H1 (cell line): ENCODE measurements at regions not wholly inside any gene's neighbourhood (a gene's known extent, or its start where the extent isn't known, plus 50 kb on each side); places are given as distances from the start of the nearest gene placed in this dataset.

Experiments used
- CTCF ChIA-PET: fragments of 300-600 bp; sonication (Branson Sonifier 250); formaldehyde crosslinking; loops from one replicate; lab custom pipeline; 2021; ENCODE audit not compliant: partially characterized antibody; lab: Charles Lee
- POLR2A ChIA-PET: fragments of 300-600 bp; sonication (Branson Sonifier 250); formaldehyde crosslinking; loops from one replicate; lab custom pipeline; 2021; ENCODE audit warnings: inconsistent platforms; ENCODE audit not compliant: partially characterized antibody; lab: Charles Lee
- DNase-seq, 2 experiments: peaks; one replicate each; pipeline versions ENCODE4 v3.0.0 to v3.0.0-alpha.2; 2010 to 2022; ENCODE audit warnings: low spot score in 2 of 2, low read depth in 1 of 2, mixed read lengths in 1 of 2
- FAIRE-seq: peaks from 2 replicates; lab custom pipeline; 2011; peaks lifted over from hg19 to GRCh38; lab: Jason Lieb, UNC
- H2AFZ ChIP-seq: 2 replicates; pipeline ENCODE4 v1.8.1; 2012; ENCODE audit warnings: low read length, inconsistent platforms
- H2AK5ac ChIP-seq: 2 replicates; pipeline ENCODE4 v1.6.1; 2013; ENCODE audit warnings: low read depth, low read length
- H2BK120ac ChIP-seq: replicated peaks from 2 replicates; pipeline ENCODE3; 2013; ENCODE audit warnings: low read depth, low read length, inconsistent platforms
- H2BK12ac ChIP-seq: 2 replicates; pipeline ENCODE4 v1.6.1; 2013; ENCODE audit warnings: low read depth, low read length
- H2BK15ac ChIP-seq: 2 replicates; pipeline ENCODE4 v1.6.1; 2013; ENCODE audit warnings: low read length
- H2BK20ac ChIP-seq: 2 replicates; pipeline ENCODE4 v1.6.1; 2013; ENCODE audit warnings: low read length
- H2BK5ac ChIP-seq: 2 replicates; pipeline ENCODE4 v1.6.1; 2013; ENCODE audit warnings: low read depth, low read length
- H3K14ac ChIP-seq: 2 replicates; pipeline ENCODE4 v1.6.1; 2013; ENCODE audit warnings: inconsistent platforms; ENCODE audit not compliant: insufficient read length
- H3K18ac ChIP-seq: 2 replicates; pipeline ENCODE4 v1.6.1; 2013; ENCODE audit warnings: low read length; ENCODE audit errors: extremely low read depth
- H3K23ac ChIP-seq: 2 replicates; pipeline ENCODE4 v1.6.1; 2013; ENCODE audit warnings: inconsistent platforms; ENCODE audit not compliant: insufficient read length
- H3K23me2 ChIP-seq: 2 replicates; pipeline ENCODE4 v1.6.1; 2013; ENCODE audit warnings: low read depth, low read length
- H3K27ac ChIP-seq: 2 replicates; pipeline ENCODE4 v1.6.1; 2011; ENCODE audit warnings: low read depth, low read length, inconsistent platforms
- H3K27me3 ChIP-seq, 4 experiments: replicated peaks in 1 of 4; 1 replicate in 1 of 4; 2 replicates in 3 of 4; pipeline versions ENCODE4 v1.6.1 to v1.8.1; 2011 to 2013; ENCODE audit warnings: low read length in 3 of 4, mild to moderate bottlenecking in 3 of 4, inconsistent platforms in 2 of 4, mixed read lengths in 2 of 4, moderate library complexity in 1 of 4; ENCODE audit not compliant: control insufficient read depth in 3 of 4, insufficient read depth in 3 of 4; ENCODE audit errors: extremely low read depth in 1 of 4
- H3K36me3 ChIP-seq, 4 experiments: 2 replicates each; pipeline versions ENCODE4 v1.6.1 to v1.8.1; 2011 to 2013; ENCODE audit warnings: mild to moderate bottlenecking in 4 of 4, low read length in 3 of 4, moderate library complexity in 2 of 4, control low read depth in 1 of 4, inconsistent platforms in 1 of 4; ENCODE audit not compliant: insufficient read depth in 4 of 4, control insufficient read depth in 2 of 4
- H3K4ac ChIP-seq: replicated peaks from 2 replicates; pipeline ENCODE3; 2013; ENCODE audit warnings: low read length, low read depth, mixed read lengths, inconsistent platforms; ENCODE audit not compliant: insufficient read length
- H3K4me1 ChIP-seq, 4 experiments: replicated peaks in 1 of 4; 1 replicate in 1 of 4; 2 replicates in 3 of 4; pipeline versions ENCODE4 v1.6.1 to v1.8.1; 2011 to 2013; ENCODE audit warnings: low read length in 3 of 4, inconsistent platforms in 2 of 4, mixed read lengths in 1 of 4; ENCODE audit not compliant: insufficient read depth in 4 of 4, control insufficient read depth in 3 of 4
- H3K4me2 ChIP-seq, 2 experiments: 2 replicates each; pipeline versions ENCODE4 v1.6.1 to v1.8.1; 2011 to 2013; ENCODE audit warnings: low read depth in 2 of 2, low read length in 2 of 2, control low read depth in 1 of 2, inconsistent platforms in 1 of 2, mild to moderate bottlenecking in 1 of 2; ENCODE audit not compliant: insufficient read depth in 1 of 2
- H3K4me3 ChIP-seq, 4 experiments: fragments of 200-600, 300-600 bp in 1 of 4; sonication (generic), shearing (Covaris generic), sonication (Bioruptor Twin) in 1 of 4; 2 replicates each; pipeline versions ENCODE4 v1.5.1 to v1.8.1; 2011 to 2016; ENCODE audit warnings: low read length in 4 of 4, low read depth in 3 of 4, control low read depth in 2 of 4, inconsistent platforms in 2 of 4, mild to moderate bottlenecking in 2 of 4, mixed read lengths in 1 of 4, moderate library complexity in 1 of 4; ENCODE audit not compliant: insufficient read depth in 2 of 4; ENCODE audit errors: extremely low read depth in 1 of 4
- H3K56ac ChIP-seq: replicated peaks from 2 replicates; pipeline ENCODE3; 2013; ENCODE audit warnings: low read depth, mild to moderate bottlenecking, mixed read lengths, low read length, inconsistent platforms; ENCODE audit not compliant: insufficient read length
- H3K79me1 ChIP-seq: 2 replicates; pipeline ENCODE4 v1.6.1; 2013; ENCODE audit warnings: low read depth, low read length, control low read depth
- H3K79me2 ChIP-seq, 2 experiments: 2 replicates each; pipeline versions ENCODE4 v1.6.1 to v1.8.1; 2012 to 2013; ENCODE audit warnings: low read length in 2 of 2, mild to moderate bottlenecking in 2 of 2, inconsistent platforms in 1 of 2; ENCODE audit not compliant: insufficient read depth in 2 of 2, control insufficient read depth in 1 of 2
- H3K9ac ChIP-seq, 4 experiments: replicated peaks in 1 of 4; 1 replicate in 1 of 4; 2 replicates in 3 of 4; pipeline versions ENCODE4 v1.6.1 to v1.8.1; 2011 to 2013; ENCODE audit warnings: low read depth in 3 of 4, low read length in 3 of 4, control low read depth in 2 of 4, mild to moderate bottlenecking in 2 of 4, moderate library complexity in 2 of 4, inconsistent platforms in 1 of 4; ENCODE audit errors: extremely low read depth in 1 of 4
- H3K9me3 ChIP-seq, 2 experiments: 2 replicates each; pipeline versions ENCODE4 v1.6.1 to v1.8.1; 2012 to 2013; ENCODE audit warnings: mild to moderate bottlenecking in 2 of 2, moderate library complexity in 2 of 2, control low read depth in 1 of 2, inconsistent platforms in 1 of 2, low read depth in 1 of 2, low read length in 1 of 2, mixed read lengths in 1 of 2; ENCODE audit not compliant: insufficient read depth in 2 of 2
- H4K20me1 ChIP-seq, 2 experiments: replicated peaks in 1 of 2; 2 replicates each; pipeline versions ENCODE3 to v1.8.1; 2011 to 2013; ENCODE audit warnings: inconsistent platforms in 2 of 2, low read length in 2 of 2, mild to moderate bottlenecking in 1 of 2; ENCODE audit not compliant: insufficient read depth in 2 of 2, control insufficient read depth in 1 of 2
- H4K5ac ChIP-seq: 2 replicates; pipeline ENCODE4 v1.6.1; 2013; ENCODE audit warnings: low read length, low read depth, mixed read lengths, inconsistent platforms; ENCODE audit not compliant: insufficient read length
- H4K8ac ChIP-seq: 2 replicates; pipeline ENCODE4 v1.8.0; 2013; ENCODE audit warnings: mild to moderate bottlenecking, moderate library complexity, low read length, inconsistent platforms; ENCODE audit not compliant: insufficient read depth; ENCODE audit errors: extremely low read depth
- H4K91ac ChIP-seq: replicated peaks from 2 replicates; pipeline ENCODE3; 2013; ENCODE audit warnings: low read length, mixed read lengths, inconsistent platforms; ENCODE audit not compliant: insufficient read length
- ASH2L ChIP-seq: fragments of 200-600, 300-600 bp; sonication (generic); IDR thresholded peaks from one replicate; pipeline ENCODE4 v1.7.1; 2017; ENCODE audit warnings: low read length
- CBX5 ChIP-seq: fragments of 300-800, 300-1000 bp; sonication (generic); IDR thresholded peaks from 2 replicates; pipeline ENCODE4 v1.7.1; 2016; ENCODE audit warnings: antibody characterized with exemption, low read length, low read depth
- CHD1 ChIP-seq: IDR thresholded peaks from 2 replicates; pipeline ENCODE4 v1.6.1; 2012; ENCODE audit warnings: low read depth, low read length, improper control_type of control experiment
- FOSL1 ChIP-seq: IDR thresholded peaks from 2 replicates; pipeline ENCODE4 v1.6.1; 2011; ENCODE audit warnings: mild to moderate bottlenecking, low read depth, low read length, moderate library complexity; ENCODE audit not compliant: insufficient read depth
- GABPA ChIP-seq: IDR thresholded peaks from 2 replicates; pipeline ENCODE4 v1.6.1; 2011; ENCODE audit warnings: mild to moderate bottlenecking, low read length, moderate library complexity, borderline replicate concordance; ENCODE audit not compliant: insufficient read depth
- JUND ChIP-seq: IDR thresholded peaks from 2 replicates; pipeline ENCODE4 v1.6.1; 2011; ENCODE audit warnings: mild to moderate bottlenecking, improper control_type of control experiment, low read length
- KDM4A ChIP-seq: IDR thresholded peaks from one replicate; pipeline ENCODE4 v1.7.1; 2012; ENCODE audit warnings: low read depth, mild to moderate bottlenecking, moderate library complexity, low read length, inconsistent platforms; ENCODE audit not compliant: severe bottlenecking
- KDM5A ChIP-seq: fragments of 200-600 bp; IDR thresholded peaks from 2 replicates; pipeline ENCODE4 v1.7.1; 2012; ENCODE audit warnings: mild to moderate bottlenecking, low read length, inconsistent platforms, mixed read lengths
- RBBP5 ChIP-seq: IDR thresholded peaks from 2 replicates; pipeline ENCODE4 v1.7.1; 2012; ENCODE audit warnings: low read depth, mild to moderate bottlenecking, inconsistent platforms, low read length, moderate library complexity, borderline replicate concordance
- SIN3A ChIP-seq, 2 experiments: IDR thresholded peaks in 1 of 2; conservative IDR thresholded peaks in 1 of 2; 2 replicates each; pipeline ENCODE4 v1.6.1; 2011 to 2012; ENCODE audit warnings: low read length in 2 of 2, improper control_type of control experiment in 1 of 2, low read depth in 1 of 2, mild to moderate bottlenecking in 1 of 2
- TEAD4 ChIP-seq: IDR thresholded peaks from 2 replicates; pipeline ENCODE4 v1.6.1; 2012; ENCODE audit warnings: low read depth, low read length, inconsistent platforms, mixed read lengths
- ZNF274 ChIP-seq: IDR thresholded peaks from 2 replicates; pipeline ENCODE4 v1.7.0; 2012; ENCODE audit warnings: low read length, borderline replicate concordance; ENCODE audit errors: extremely low read depth
- WGBS, 2 experiments: shearing (Covaris generic) in 1 of 2; methylation state at CpG; one replicate each; pipeline versions ENCODE4 v1.1.6 to v1.1.7; 2013 to 2015; ENCODE audit warnings: low lambda C conversion rate in 2 of 2, mixed read lengths in 2 of 2, inconsistent platforms in 1 of 2, low coverage in 1 of 2, missing lambda C conversion rate in 1 of 2; ENCODE audit not compliant: insufficient replicate concordance in 2 of 2, insufficient coverage in 1 of 2, insufficient read length in 1 of 2; ENCODE audit errors: extremely low coverage in 1 of 2, missing lambda C conversion rate in 1 of 2; 5-methylcytosine and 5-hydroxymethylcytosine counted together
- TF ChIP-seq, protein P1 (sequence below): IDR thresholded peaks from 2 replicates; pipeline ENCODE4 v1.6.1; 2011; ENCODE audit warnings: low read depth, mild to moderate bottlenecking, low read length; ENCODE audit not compliant: insufficient read depth

- H2BK12ac ChIP-seq = no peak overlapping the region
- H4K91ac ChIP-seq = no peak overlapping the region
- H3K9me3 ChIP-seq = no peaks in the 10 kb centered on the region
- H4K20me1 ChIP-seq = no peaks in the 10 kb centered on the region
- ChIA-PET POLR2A (no interaction called here), CTCF (no interaction called here)
- DNase-seq (no peak), FAIRE-seq (no peak)
- H4K8ac ChIP-seq = no peak overlapping the region
- H3K18ac ChIP-seq = no peak overlapping the region
- no peak overlapping the region for H2AK5ac ChIP-seq
- no peak overlapping the region for H4K5ac ChIP-seq
- no peak overlapping the region for H3K9ac ChIP-seq
- H3K4me2 ChIP-seq = no peak overlapping the region
- H2AFZ ChIP-seq = no peak overlapping the region
- no peak overlapping the region for H3K4me3 ChIP-seq
- H3K23me2 ChIP-seq = no peaks in the 10 kb centered on the region
- 87% methylated on average over 4 of the region's 4 CpGs; no CpG with 5 or more reads in 1 of the 2 experiments for WGBS, 2 experiments
- H2BK15ac ChIP-seq = no peak overlapping the region
- no peak overlapping the region for H3K14ac ChIP-seq
- H3K23ac ChIP-seq = no peak overlapping the region
- H3K27ac ChIP-seq = no peak overlapping the region
- no peaks in the 10 kb centered on the region for H3K79me1 ChIP-seq
- no peaks in the 10 kb centered on the region for H3K79me2 ChIP-seq
- H2BK5ac ChIP-seq = no peak overlapping the region
- no peak overlapping the region for H2BK20ac ChIP-seq
- H3K4ac ChIP-seq = no peak overlapping the region
- no peaks in the 10 kb centered on the region for H3K27me3 ChIP-seq
- H3K36me3 ChIP-seq = no peaks in the 10 kb centered on the region
- H3K4me1 ChIP-seq = no peaks in the 10 kb centered on the region
- no peak overlapping the region for H2BK120ac ChIP-seq
- H3K56ac ChIP-seq = no peak overlapping the region
- TF ChIP-seq GABPA (no peak), JUND (no peak), ZNF274 (no peak), SIN3A (conservative IDR thresholded peaks at IDR 0.05 in 1 of 2, IDR thresholded peaks at IDR 0.05 in 1 of 2; ENCODE audit: low read depth in 1 of 2, low read length in 2 of 2) (no peak), TEAD4 (no peak), ASH2L (no peak), KDM4A (no peak), CBX5 (no peak), FOSL1 (no peak), CHD1 (no peak), KDM5A (no peak), RBBP5 (no peak)
- TF ChIP-seq, protein P1, sequence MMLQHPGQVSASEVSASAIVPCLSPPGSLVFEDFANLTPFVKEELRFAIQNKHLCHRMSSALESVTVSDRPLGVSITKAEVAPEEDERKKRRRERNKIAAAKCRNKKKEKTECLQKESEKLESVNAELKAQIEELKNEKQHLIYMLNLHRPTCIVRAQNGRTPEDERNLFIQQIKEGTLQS = no peak
These were observed 308.2 kb upstream of the DCN start for GRCh38 chr12:91490667-91491311.
